GM12878 (cell line): ENCODE measurements at regions not wholly inside any gene's neighbourhood (a gene's known extent, or its start where the extent isn't known, plus 50 kb on each side); places are given as distances from the start of the nearest gene placed in this dataset.

Experiments
- ATAC-seq: fragments of 200-7000 bp; cut with Tn5 transposase; 3 replicates; pipeline ENCODE4 v1.9.1; 2020; ENCODE audit warnings: mild to moderate bottlenecking, moderate library complexity
- BruUV-seq: library from RNA; stranded (reverse); fragments of 400-500 nt; replicated peaks from 2 replicates; lab custom pipeline; 2021; lab: Mats Ljungman, UMichigan
- CTCF ChIA-PET: fragments of 300-600 bp; sonication (Branson Sonifier 250); formaldehyde crosslinking; extraction: SDS; loops from one replicate; lab custom pipeline; 2021; ENCODE audit warnings: inconsistent platforms; lab: Yijun Ruan, JAX
- POLR2A ChIA-PET: fragments of 350-600 bp; formaldehyde crosslinking; extraction: SDS; loops from one replicate; lab custom pipeline; 2021; ENCODE audit warnings: inconsistent platforms; lab: Charles Lee
- RAD21 ChIA-PET: fragments of 300-600 bp; sonication (Branson Sonifier 250); formaldehyde crosslinking; loops from one replicate; lab custom pipeline; 2023; ENCODE audit warnings: antibody characterized with exemption; ENCODE audit not compliant: unreplicated experiment; lab: Charles Lee
- SMC1A ChIA-PET: fragments of 300-600 bp; sonication (Branson Sonifier 250); formaldehyde crosslinking; loops from one replicate; lab custom pipeline; 2023; ENCODE audit not compliant: unreplicated experiment, uncharacterized antibody; lab: Charles Lee
- DNase-seq: peaks from one replicate; pipeline ENCODE4 v3.0.0-alpha.2; 2011; ENCODE audit warnings: low read depth, low spot score
- FAIRE-seq: peaks from 3 replicates; lab custom pipeline; 2011; peaks lifted over from hg19 to GRCh38; lab: Jason Lieb, UNC
- H2AFZ ChIP-seq: 2 replicates; pipeline ENCODE4 v1.6.0; 2011; ENCODE audit warnings: low read depth, low read length, control low read depth; ENCODE audit not compliant: control insufficient read depth
- H3K27ac ChIP-seq: 2 replicates; pipeline ENCODE4 v1.5.1; 2011; ENCODE audit warnings: control low read depth; ENCODE audit not compliant: control insufficient read depth, insufficient read depth
- H3K27me3 ChIP-seq, 2 experiments: replicated peaks in 1 of 2; 2 replicates each; pipeline versions ENCODE4 v1.6.0 to v1.6.1; 2011; ENCODE audit warnings: low read length in 1 of 2; ENCODE audit not compliant: control insufficient read depth in 2 of 2, insufficient read depth in 2 of 2
- H3K36me3 ChIP-seq, 2 experiments: 2 replicates each; pipeline ENCODE4 v1.5.1; 2011; ENCODE audit warnings: low read length in 1 of 2; ENCODE audit not compliant: control insufficient read depth in 2 of 2, insufficient read depth in 2 of 2
- H3K4me1 ChIP-seq: 2 replicates; pipeline ENCODE4 v1.6.1; 2011; ENCODE audit warnings: mild to moderate bottlenecking, low read length, moderate library complexity, mixed read lengths; ENCODE audit not compliant: control insufficient read depth, insufficient read depth
- H3K4me2 ChIP-seq: 2 replicates; pipeline ENCODE4 v1.6.0; 2011; ENCODE audit warnings: control low read depth; ENCODE audit not compliant: control insufficient read depth, insufficient read depth
- H3K4me3 ChIP-seq: fragments of 200-600 bp; sonication (generic); 2 replicates; pipeline ENCODE4 v1.5.1; 2016
- H3K79me2 ChIP-seq: 2 replicates; pipeline ENCODE4 v1.6.0; 2011; ENCODE audit warnings: low read length; ENCODE audit not compliant: control insufficient read depth, insufficient read depth
- H3K9ac ChIP-seq: 2 replicates; pipeline ENCODE4 v1.8.0; 2011; ENCODE audit warnings: low read length, control low read depth, mixed read lengths; ENCODE audit not compliant: control insufficient read depth, insufficient read depth
- H3K9me3 ChIP-seq: replicated peaks from 3 replicates; pipeline ENCODE4 v1.5.1; 2011; ENCODE audit warnings: mild to moderate bottlenecking, low read length; ENCODE audit not compliant: control insufficient read depth, insufficient read depth
- H4K20me1 ChIP-seq: 2 replicates; pipeline ENCODE4 v1.6.0; 2011; ENCODE audit not compliant: control insufficient read depth, insufficient read depth
- BMI1 ChIP-seq: fragments of 450-650 bp; IDR thresholded peaks from 2 replicates; pipeline ENCODE4 v1.6.1; 2016; ENCODE audit warnings: mild to moderate bottlenecking, moderate library complexity, borderline replicate concordance
- DPF2 ChIP-seq: fragments of 450-650 bp; IDR thresholded peaks from 2 replicates; pipeline ENCODE4 v1.6.1; 2017; ENCODE audit warnings: mild to moderate bottlenecking
- E4F1 ChIP-seq: fragments of 450-650 bp; IDR thresholded peaks from 2 replicates; pipeline ENCODE4 v1.6.1; 2018; ENCODE audit warnings: borderline replicate concordance, mild to moderate bottlenecking; ENCODE audit not compliant: partially characterized antibody
- FOXK2 ChIP-seq: fragments of 450-650 bp; IDR thresholded peaks from 2 replicates; pipeline ENCODE4 v1.6.1; 2017; ENCODE audit warnings: mild to moderate bottlenecking, moderate library complexity
- MXI1 ChIP-seq: fragments of 150-350 bp; IDR thresholded peaks from 2 replicates; pipeline ENCODE4 v1.6.1; 2011; ENCODE audit warnings: low read depth, mild to moderate bottlenecking, inconsistent platforms, low read length, improper control_type of control experiment
- MYB ChIP-seq: fragments of 150-350 bp; IDR thresholded peaks from 2 replicates; pipeline ENCODE4 v1.6.1; 2014; ENCODE audit warnings: mild to moderate bottlenecking, low read depth, low read length, borderline replicate concordance
- NRF1 ChIP-seq: conservative IDR thresholded peaks from 2 replicates; pipeline ENCODE4 v1.6.1; 2011; ENCODE audit warnings: mild to moderate bottlenecking, low read depth, low read length, improper control_type of control experiment
- POLR2AphosphoS2 ChIP-seq: IDR thresholded peaks from 2 replicates; pipeline ENCODE4 v1.6.1; 2011; ENCODE audit warnings: low read depth, mild to moderate bottlenecking, low read length, improper control_type of control experiment, moderate library complexity
- SMAD5 ChIP-seq: IDR thresholded peaks from 2 replicates; pipeline ENCODE4 v1.6.1; 2016; ENCODE audit warnings: antibody characterized with exemption, low read depth
- TCF3 ChIP-seq: IDR thresholded peaks from 2 replicates; pipeline ENCODE4 v1.6.1; 2012; ENCODE audit warnings: low read depth, mild to moderate bottlenecking, low read length, borderline replicate concordance; ENCODE audit not compliant: insufficient read depth
- ZBTB11 ChIP-seq: fragments of 450-650 bp; formaldehyde crosslinking; IDR thresholded peaks from 2 replicates; pipeline ENCODE4 v1.5.0; 2022; ENCODE audit warnings: mild to moderate bottlenecking, missing genetic modification characterization
- ZNF687 ChIP-seq: fragments of 450-650 bp; IDR thresholded peaks from 2 replicates; pipeline ENCODE4 v1.6.1; 2017; ENCODE audit warnings: mild to moderate bottlenecking, moderate library complexity
- WGBS: methylation state at CpG from one replicate; pipeline ENCODE4 v1.1.6; 2016; ENCODE audit warnings: low lambda C conversion rate; ENCODE audit not compliant: insufficient replicate concordance, insufficient coverage; ENCODE audit errors: missing lambda C conversion rate; 5-methylcytosine and 5-hydroxymethylcytosine counted together
- in situ Hi-C: fragments of 300-500 bp; cut with MboI; formaldehyde crosslinking; loops from 9 replicates; pipeline ENCODE4 v1.14.3; 2018; ENCODE audit warnings: mixed read lengths
- intact Hi-C: fragments of 100-400 bp; cut with micrococcal nuclease; formaldehyde crosslinking; loops from one replicate; pipeline ENCODE4 v1.14.2; 2022; ENCODE audit not compliant: unreplicated experiment

GRCh38 chr4:128345650-128346049 lies 58.0 kb upstream of the PGRMC2 start:
- ChIA-PET CTCF (interaction anchor here (0.7 kb wide), 1 partner anchor 153 kb away, joined by 3 read pairs; no protein-coding TSS in a partner anchor), RAD21 (no interaction called here), POLR2A (no interaction called here), SMC1A (interaction anchor here (1.7 kb wide), 1 partner anchor 12 kb away, joined by 4 read pairs; no protein-coding TSS in a partner anchor)
- Histone ChIP-seq H3K4me2 (no peak overlapping the region), H2AFZ (no peak overlapping the region), H3K9ac (no peak overlapping the region), H3K4me1 (no peaks in the 10 kb centered on the region), H3K9me3 (no peaks in the 10 kb centered on the region), H3K4me3 (no peak overlapping the region), H3K36me3 (no peaks in the 10 kb centered on the region), H3K79me2 (no peaks in the 10 kb centered on the region), H4K20me1 (no peaks in the 10 kb centered on the region), H3K27ac (no peak overlapping the region), H3K27me3 (no peaks in the 10 kb centered on the region)
- BruUV-seq, result no TSS peak
- in situ Hi-C loops, result no loop called here
- DNase-seq (no peak), FAIRE-seq (no peak), ATAC-seq (no peak)
- WGBS, result 0% methylated on average over 1 of the region's 1 CpG
- intact Hi-C loops, result no loop called here
- TF ChIP-seq TCF3 (no peak), FOXK2 (no peak), DPF2 (no peak), NRF1 (no peak), ZNF687 (no peak), BMI1 (no peak), MXI1 (no peak), POLR2AphosphoS2 (no peak), MYB (no peak), SMAD5 (no peak), ZBTB11 (CRISPR knock-in tag) (no peak), E4F1 (no peak)
